ENCODE measurements at regions not wholly inside any gene's neighbourhood (a gene's known extent, or its start where the extent isn't known, plus 50 kb on each side); places are given as distances from the start of the nearest gene placed in this dataset.

DNA sequence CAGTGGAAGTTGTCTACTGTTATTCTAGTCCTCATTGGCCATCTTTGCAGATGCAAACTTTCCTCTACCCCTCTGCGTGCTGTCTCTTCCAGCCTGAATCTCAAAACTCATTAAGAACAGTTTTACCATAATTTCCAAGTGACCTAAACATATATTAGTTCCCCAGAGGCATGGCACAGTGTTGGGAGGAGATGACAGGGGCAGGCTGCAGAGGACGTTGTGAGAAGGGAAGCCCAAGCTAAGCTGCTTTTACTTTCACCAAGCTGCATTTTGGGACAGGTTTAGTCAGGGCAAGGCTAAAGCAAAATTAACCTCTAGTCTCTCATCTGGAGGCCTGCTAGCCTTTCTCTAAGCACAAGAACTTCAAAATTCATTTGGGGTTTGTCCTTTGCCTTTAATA, 318.6 kb upstream of the SATB1 start:
- TF ChIP-seq POLR2A (IDR thresholded peaks at IDR 0.05), result no peak
- no peak for TF ChIP-seq CTCF (IDR thresholded peaks at IDR 0.05)

Measured in Peyer's patch (tissue), 4 donors.